Endothelial cell of umbilical vein (primary cell): ENCODE measurements at regions not wholly inside any gene's neighbourhood (a gene's known extent, or its start where the extent isn't known, plus 50 kb on each side); places are given as distances from the start of the nearest gene placed in this dataset.
"Not testable (repeated sequence)": the region's sequence is repeated elsewhere in the genome, so short reads cannot be mapped to it uniquely, and the experiment has no call there.

Source experiments
- BruUV-seq: library from RNA; stranded (reverse); fragments of 400-500 nt; replicated peaks from 2 replicates; lab custom pipeline; 2021; lab: Mats Ljungman, UMichigan
- CTCF ChIA-PET: fragments of 300-600, 350-600 bp; sonication (Branson Sonifier 250); formaldehyde crosslinking; loops from one replicate; lab custom pipeline; 2021; ENCODE audit warnings: antibody characterized with exemption, inconsistent platforms; lab: Charles Lee
- POLR2A ChIA-PET: fragments of 300-600, 350-600 bp; sonication (Branson Sonifier 250); formaldehyde crosslinking; loops from one replicate; lab custom pipeline; 2021; ENCODE audit warnings: antibody characterized with exemption, inconsistent platforms; lab: Charles Lee
- DNase-seq: peaks from one replicate; pipeline ENCODE4 v3.0.0-alpha.2; 2011; ENCODE audit warnings: low read depth, low spot score
- FAIRE-seq: peaks from 2 replicates; lab custom pipeline; 2011; peaks lifted over from hg19 to GRCh38; lab: Jason Lieb, UNC
- H2AFZ ChIP-seq: 2 replicates; pipeline ENCODE4 v1.6.0; 2012; ENCODE audit warnings: low read depth, low read length, control low read depth, inconsistent platforms
- H3K27ac ChIP-seq: 2 replicates; pipeline ENCODE4 v1.5.1; 2011; ENCODE audit warnings: low read depth, mild to moderate bottlenecking, control low read depth, low read length, moderate library complexity; ENCODE audit not compliant: insufficient read depth
- H3K27me3 ChIP-seq, 2 experiments: 2 replicates each; pipeline versions ENCODE4 v1.6.0 to v1.6.1; 2011; ENCODE audit warnings: low read length in 2 of 2, mixed read lengths in 1 of 2; ENCODE audit not compliant: control insufficient read depth in 2 of 2, insufficient read depth in 2 of 2
- H3K36me3 ChIP-seq, 2 experiments: 2 replicates in 1 of 2; 3 replicates in 1 of 2; pipeline ENCODE4 v1.5.1; 2011; ENCODE audit warnings: low read length in 2 of 2, mild to moderate bottlenecking in 1 of 2, moderate library complexity in 1 of 2; ENCODE audit not compliant: control insufficient read depth in 2 of 2, insufficient read depth in 2 of 2; ENCODE audit errors: extremely low read depth in 1 of 2
- H3K4me1 ChIP-seq: 3 replicates; pipeline ENCODE4 v1.5.1; 2011; ENCODE audit warnings: mild to moderate bottlenecking, low read length; ENCODE audit not compliant: control insufficient read depth, insufficient read depth; ENCODE audit errors: extremely low read depth
- H3K4me2 ChIP-seq: 2 replicates; pipeline ENCODE4 v1.6.1; 2011; ENCODE audit warnings: low read length, control low read depth, mixed read lengths; ENCODE audit not compliant: insufficient read depth
- H3K4me3 ChIP-seq, 3 experiments: fragments of 200-600 bp in 1 of 3; sonication (generic), shearing (Covaris generic) in 1 of 3; replicated peaks in 1 of 3; 2 replicates each; pipeline ENCODE4 v1.5.1; 2011 to 2016; ENCODE audit warnings: control low read depth in 3 of 3, low read length in 3 of 3, mild to moderate bottlenecking in 2 of 3, inconsistent platforms in 1 of 3, low read depth in 1 of 3, moderate library complexity in 1 of 3; ENCODE audit not compliant: insufficient read depth in 1 of 3
- H3K79me2 ChIP-seq: 2 replicates; pipeline ENCODE4 v1.6.0; 2012; ENCODE audit warnings: low read length, inconsistent platforms; ENCODE audit not compliant: control insufficient read depth, insufficient read depth
- H3K9ac ChIP-seq: replicated peaks from 2 replicates; pipeline ENCODE3; 2011; ENCODE audit warnings: low read length, control low read depth; ENCODE audit not compliant: insufficient read depth; ENCODE audit errors: extremely low read depth
- H3K9me1 ChIP-seq: replicated peaks from 3 replicates; pipeline ENCODE4 v1.6.0; 2011; ENCODE audit warnings: mild to moderate bottlenecking, low read length; ENCODE audit not compliant: control insufficient read depth, insufficient read depth; ENCODE audit errors: extremely low read depth
- H3K9me3 ChIP-seq: replicated peaks from 2 replicates; pipeline ENCODE4 v1.5.1; 2012; ENCODE audit warnings: low read length, inconsistent platforms; ENCODE audit not compliant: control insufficient read depth, insufficient read depth
- H4K20me1 ChIP-seq: replicated peaks from 2 replicates; pipeline ENCODE3; 2011; ENCODE audit warnings: mild to moderate bottlenecking, low read length; ENCODE audit not compliant: control insufficient read depth, insufficient read depth; ENCODE audit errors: extremely low read depth
- dilution Hi-C: fragments of 300-500 bp; cut with MboI; formaldehyde crosslinking; loops from one replicate; pipeline ENCODE4 v1.15.0; 2019; ENCODE audit warnings: low sequenced_read_pairs; ENCODE audit not compliant: extremely low pct_ligation_motif_present
- intact Hi-C: fragments of 100-400 bp; cut with micrococcal nuclease; formaldehyde crosslinking; loops from one replicate; pipeline ENCODE4 v1.10.0; 2022

DNA sequence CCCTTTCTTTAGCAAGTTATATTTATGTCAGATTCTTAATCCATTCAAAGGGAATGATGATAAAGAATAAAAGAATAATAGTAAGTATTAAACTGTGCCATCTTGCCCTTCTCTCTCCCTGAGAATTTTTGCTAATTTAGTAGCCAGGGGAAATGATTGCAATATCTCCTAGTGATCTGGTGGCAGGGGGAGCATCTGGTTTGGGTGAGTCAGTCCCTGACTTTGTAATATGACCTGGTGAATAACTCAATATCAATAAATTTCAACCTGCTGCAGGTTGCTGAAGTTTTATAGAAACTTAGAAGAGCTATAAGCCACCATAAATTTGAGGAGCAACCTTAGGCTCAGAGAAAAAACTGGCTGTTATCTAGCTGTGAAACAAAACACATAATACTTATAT, 149.4 kb downstream of the SYT15 start:
- BruUV-seq, H3K36me3 ChIP-seq, dilution Hi-C loops, FAIRE-seq, H3K9me1 ChIP-seq, H3K27ac ChIP-seq, H3K27me3 ChIP-seq, H3K4me3 ChIP-seq, DNase-seq, H3K9me3 ChIP-seq, H4K20me1 ChIP-seq, CTCF ChIA-PET, H3K4me2 ChIP-seq, H2AFZ ChIP-seq, H3K9ac ChIP-seq, H3K79me2 ChIP-seq, intact Hi-C loops, POLR2A ChIA-PET, H3K4me1 ChIP-seq: not testable (repeated sequence)

GRCh38 chr10:46730729-46731128, 151.8 kb downstream of the SYT15 start:
- FAIRE-seq, H3K27ac ChIP-seq, H3K4me3 ChIP-seq, H3K79me2 ChIP-seq, H3K9me1 ChIP-seq, dilution Hi-C loops, H4K20me1 ChIP-seq, H3K9me3 ChIP-seq, DNase-seq, POLR2A ChIA-PET, BruUV-seq, intact Hi-C loops, H2AFZ ChIP-seq, CTCF ChIA-PET, H3K4me2 ChIP-seq, H3K36me3 ChIP-seq, H3K4me1 ChIP-seq, H3K9ac ChIP-seq, H3K27me3 ChIP-seq: not testable (repeated sequence)

DNA sequence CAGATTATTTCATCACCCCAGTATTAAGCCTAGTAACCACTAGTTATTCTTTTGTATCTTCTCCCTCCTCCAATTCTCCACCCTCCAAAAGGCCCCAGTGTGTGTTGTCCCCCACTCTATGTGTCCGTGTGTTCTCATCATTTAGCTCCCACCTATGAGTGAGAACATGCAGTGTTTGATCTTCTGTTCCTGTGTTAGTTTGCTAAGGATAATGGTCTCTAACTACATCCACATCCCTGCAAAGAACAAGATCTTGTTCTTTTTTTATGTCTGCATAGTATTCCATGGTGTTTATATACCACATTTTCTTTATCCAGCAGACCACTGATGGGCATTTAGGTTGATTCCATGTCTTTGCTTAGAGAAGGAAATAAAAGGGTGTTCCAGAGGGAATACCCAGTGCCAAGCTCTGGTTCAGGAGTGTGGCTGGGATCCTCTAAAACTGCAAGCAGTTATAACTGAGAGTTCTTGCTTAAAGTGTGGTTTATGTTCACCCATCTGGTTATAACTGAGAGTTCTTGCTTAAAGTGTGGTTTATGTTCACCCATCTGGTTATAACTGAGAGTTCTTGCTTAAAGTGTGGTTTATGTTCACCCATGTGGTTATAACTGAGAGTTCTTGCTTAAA, 154.8 kb downstream of the SYT15 start:
- FAIRE-seq, DNase-seq, H2AFZ ChIP-seq, BruUV-seq, H3K27me3 ChIP-seq, CTCF ChIA-PET, H4K20me1 ChIP-seq, POLR2A ChIA-PET, dilution Hi-C loops, H3K9me3 ChIP-seq, H3K4me2 ChIP-seq, H3K4me1 ChIP-seq, H3K27ac ChIP-seq, H3K4me3 ChIP-seq, H3K9me1 ChIP-seq, intact Hi-C loops, H3K79me2 ChIP-seq, H3K9ac ChIP-seq, H3K36me3 ChIP-seq: not testable (repeated sequence)

GRCh38 chr10:46734262-46734642, 155.3 kb downstream of the SYT15 start:
- CTCF ChIA-PET, BruUV-seq, FAIRE-seq: not testable (repeated sequence)

More at GRCh38 chr10:46734262-46734642, 155.3 kb downstream of the SYT15 start:
- H3K27me3 ChIP-seq, H3K27ac ChIP-seq, H3K9me1 ChIP-seq, H3K36me3 ChIP-seq, H3K4me1 ChIP-seq, H3K4me3 ChIP-seq, H3K4me2 ChIP-seq, H2AFZ ChIP-seq, H3K9ac ChIP-seq, H3K9me3 ChIP-seq, H3K79me2 ChIP-seq, H4K20me1 ChIP-seq, dilution Hi-C loops, POLR2A ChIA-PET, DNase-seq, intact Hi-C loops: not testable (repeated sequence)
